HEK293 (cell line): ENCODE measurements at regions not wholly inside any gene's neighbourhood (a gene's known extent, or its start where the extent isn't known, plus 50 kb on each side); places are given as distances from the start of the nearest gene placed in this dataset.

Source experiments
- CTCF ChIA-PET: fragments of 350-600 bp; formaldehyde crosslinking; extraction: SDS; loops from one replicate; lab custom pipeline; 2021; ENCODE audit warnings: antibody characterized with exemption; lab: Yijun Ruan, JAX
- POLR2A ChIA-PET: fragments of 300-600 bp; formaldehyde crosslinking; extraction: SDS; loops from one replicate; lab custom pipeline; 2020; ENCODE audit warnings: antibody characterized with exemption, inconsistent platforms; lab: Yijun Ruan, JAX
- H3K27ac ChIP-seq: fragments of 200-500 bp; sonication (Bioruptor generic); 2 replicates; pipeline ENCODE4 v1.5.1; 2014; ENCODE audit warnings: low read depth, low read length, control low read depth, inconsistent platforms; ENCODE audit errors: extremely low read depth
- H3K36me3 ChIP-seq, 2 experiments: fragments of 200-500 bp in 1 of 2; sonication (Bioruptor generic) in 1 of 2; 1 replicate in 1 of 2; 2 replicates in 1 of 2; pipeline ENCODE4 v1.5.1; 2014 to 2017; ENCODE audit warnings: inconsistent platforms in 2 of 2, low read length in 2 of 2; ENCODE audit not compliant: control insufficient read depth in 2 of 2, insufficient read depth in 1 of 2
- H3K4me1 ChIP-seq: fragments of 200-500 bp; sonication (Bioruptor generic); 2 replicates; pipeline ENCODE4 v1.5.1; 2014; ENCODE audit warnings: mild to moderate bottlenecking, low read length, inconsistent platforms; ENCODE audit not compliant: control insufficient read depth, insufficient read depth
- H3K4me3 ChIP-seq: 2 replicates; pipeline ENCODE4 v1.5.1; 2011; ENCODE audit warnings: low read depth, mild to moderate bottlenecking, control low read depth, low read length, moderate library complexity
- H3K9me3 ChIP-seq: fragments of 200-500 bp; sonication (Bioruptor generic); 2 replicates; pipeline ENCODE4 v1.5.1; 2014; ENCODE audit warnings: low read depth, low read length, inconsistent platforms; ENCODE audit not compliant: control insufficient read depth, insufficient read depth
- AEBP2 ChIP-seq: fragments of 450-650 bp; formaldehyde crosslinking; IDR thresholded peaks from 2 replicates; pipeline ENCODE4 v1.5.1; 2016; ENCODE audit warnings: missing biosample characterization, missing genetic modification characterization, borderline replicate concordance
- BCL6B ChIP-seq: fragments of 450-650 bp; formaldehyde crosslinking; IDR thresholded peaks from 2 replicates; pipeline ENCODE4 v1.5.1; 2017; ENCODE audit warnings: missing biosample characterization, missing genetic modification characterization
- HOXC10 ChIP-seq: sonication (generic); formaldehyde crosslinking; IDR thresholded peaks from 2 replicates; pipeline ENCODE4 v1.8.1; 2023; ENCODE audit warnings: mild to moderate bottlenecking, missing genetic modification reagents
- INSM2 ChIP-seq: fragments of 450-650 bp; formaldehyde crosslinking; IDR thresholded peaks from 2 replicates; pipeline ENCODE4 v1.5.1; 2016; ENCODE audit warnings: missing biosample characterization, missing genetic modification characterization
- KLF1 ChIP-seq: fragments of 450-650 bp; formaldehyde crosslinking; IDR thresholded peaks from 2 replicates; pipeline ENCODE4 v1.5.1; 2016; ENCODE audit warnings: missing biosample characterization, missing genetic modification characterization
- PBX3 ChIP-seq: sonication (generic); formaldehyde crosslinking; IDR thresholded peaks from 2 replicates; pipeline ENCODE4 v1.8.1; 2022; ENCODE audit warnings: mild to moderate bottlenecking, moderate library complexity, missing genetic modification reagents
- SCRT1 ChIP-seq: fragments of 450-650 bp; formaldehyde crosslinking; IDR thresholded peaks from 2 replicates; pipeline ENCODE4 v1.5.1; 2016; ENCODE audit warnings: missing biosample characterization, missing genetic modification characterization, borderline replicate concordance
- SCRT2 ChIP-seq: fragments of 450-650 bp; formaldehyde crosslinking; IDR thresholded peaks from 2 replicates; pipeline ENCODE4 v1.5.1; 2016; ENCODE audit warnings: missing biosample characterization, missing genetic modification characterization
- ZBTB21 ChIP-seq: fragments of 450-650 bp; formaldehyde crosslinking; IDR thresholded peaks from 2 replicates; pipeline ENCODE4 v1.5.1; 2017; ENCODE audit warnings: missing biosample characterization, missing genetic modification characterization
- ZFP41 ChIP-seq: fragments of 450-650 bp; formaldehyde crosslinking; IDR thresholded peaks from 2 replicates; pipeline ENCODE4 v1.5.1; 2016; ENCODE audit warnings: missing biosample characterization, missing genetic modification characterization, borderline replicate concordance
- ZNF184 ChIP-seq: fragments of 450-650 bp; IDR thresholded peaks from 2 replicates; pipeline ENCODE4 v1.5.1; 2018; ENCODE audit warnings: missing biosample characterization, mild to moderate bottlenecking, missing genetic modification characterization
- ZNF221 ChIP-seq: fragments of 450-650 bp; formaldehyde crosslinking; IDR thresholded peaks from 2 replicates; pipeline ENCODE4 v1.5.1; 2017; ENCODE audit warnings: missing biosample characterization, missing genetic modification characterization, borderline replicate concordance
- ZNF239 ChIP-seq: fragments of 450-650 bp; formaldehyde crosslinking; IDR thresholded peaks from 2 replicates; pipeline ENCODE4 v1.5.1; 2016; ENCODE audit warnings: missing biosample characterization, missing genetic modification characterization
- ZNF280C ChIP-seq: fragments of 450-650 bp; formaldehyde crosslinking; IDR thresholded peaks from 2 replicates; pipeline ENCODE4 v1.5.1; 2016; ENCODE audit warnings: missing biosample characterization, missing genetic modification characterization
- ZNF302 ChIP-seq: fragments of 450-650 bp; formaldehyde crosslinking; IDR thresholded peaks from 2 replicates; pipeline ENCODE4 v1.5.1; 2016; ENCODE audit warnings: missing biosample characterization, missing genetic modification characterization, low read depth
- ZNF311 ChIP-seq: fragments of 450-650 bp; formaldehyde crosslinking; IDR thresholded peaks from 2 replicates; pipeline ENCODE4 v1.5.1; 2017; ENCODE audit warnings: missing biosample characterization, missing genetic modification characterization, borderline replicate concordance
- ZNF341 ChIP-seq: fragments of 450-650 bp; formaldehyde crosslinking; IDR thresholded peaks from 2 replicates; pipeline ENCODE4; 2016; ENCODE audit warnings: low read depth, missing biosample characterization, missing genetic modification characterization
- ZNF366 ChIP-seq: fragments of 450-650 bp; formaldehyde crosslinking; conservative IDR thresholded peaks from 2 replicates; pipeline ENCODE4 v1.5.1; 2016; ENCODE audit warnings: missing biosample characterization, missing genetic modification characterization
- ZNF398 ChIP-seq: fragments of 450-650 bp; formaldehyde crosslinking; IDR thresholded peaks from 2 replicates; pipeline ENCODE4 v1.5.1; 2017; ENCODE audit warnings: missing biosample characterization, missing genetic modification characterization
- ZNF48 ChIP-seq: fragments of 450-650 bp; formaldehyde crosslinking; IDR thresholded peaks from 2 replicates; pipeline ENCODE4 v1.5.1; 2016; ENCODE audit warnings: missing biosample characterization, missing genetic modification characterization
- ZNF596 ChIP-seq: fragments of 450-650 bp; IDR thresholded peaks from 2 replicates; pipeline ENCODE4 v1.5.0; 2018; ENCODE audit warnings: missing biosample characterization, mild to moderate bottlenecking, missing genetic modification characterization, moderate library complexity
- ZNF600 ChIP-seq: fragments of 450-650 bp; formaldehyde crosslinking; IDR thresholded peaks from 2 replicates; pipeline ENCODE4 v1.5.1; 2016; ENCODE audit warnings: missing biosample characterization, missing genetic modification characterization
- ZNF610 ChIP-seq: fragments of 450-650 bp; formaldehyde crosslinking; IDR thresholded peaks from 2 replicates; pipeline ENCODE4 v1.5.1; 2016; ENCODE audit warnings: missing biosample characterization, missing genetic modification characterization, borderline replicate concordance
- ZNF654 ChIP-seq: fragments of 450-650 bp; formaldehyde crosslinking; IDR thresholded peaks from 2 replicates; pipeline ENCODE4 v1.5.1; 2016; ENCODE audit warnings: low read depth, missing biosample characterization, missing genetic modification characterization
- ZNF660 ChIP-seq: fragments of 450-650 bp; IDR thresholded peaks from 2 replicates; pipeline ENCODE4 v1.5.1; 2018; ENCODE audit warnings: missing biosample characterization, mild to moderate bottlenecking, missing genetic modification characterization
- ZNF664 ChIP-seq: fragments of 450-650 bp; formaldehyde crosslinking; IDR thresholded peaks from 2 replicates; pipeline ENCODE4 v1.5.1; 2016; ENCODE audit warnings: missing biosample characterization, missing genetic modification characterization
- ZNF792 ChIP-seq: fragments of 450-650 bp; formaldehyde crosslinking; IDR thresholded peaks from 2 replicates; pipeline ENCODE4 v1.5.1; 2016; ENCODE audit warnings: missing biosample characterization, missing genetic modification characterization

GRCh38 chr3:18151199-18151598 is 273.9 kb downstream of the SATB1 start (continued):
- TF ChIP-seq ZNF664 (tag by site-specific recombination) (no peak), ZNF654 (no peak), INSM2 (tag by site-specific recombination) (no peak), ZNF600 (tag by site-specific recombination) (no peak), ZNF184 (no peak), ZNF398 (tag by site-specific recombination) (no peak), ZNF302 (tag by site-specific recombination) (no peak), ZNF610 (tag by site-specific recombination) (no peak), PBX3 (CRISPR knock-in tag) (no peak), ZNF221 (tag by site-specific recombination) (no peak), HOXC10 (no peak), ZNF596 (tag by site-specific recombination) (no peak), ZNF311 (no peak), ZNF341 (no peak)

- H3K36me3 ChIP-seq: no peaks in the 10 kb centered on the region
- no peak overlapping the region for H3K4me3 ChIP-seq
- ChIA-PET CTCF (no interaction called here), POLR2A (no interaction called here)
- H3K27ac ChIP-seq: no peak overlapping the region
- H3K9me3 ChIP-seq: no peaks in the 10 kb centered on the region
- no peaks in the 10 kb centered on the region for H3K4me1 ChIP-seq
- no peak for TF ChIP-seq INSM2 (tag by site-specific recombination)
- TF ChIP-seq ZFP41: no peak
- TF ChIP-seq KLF1: no peak
- TF ChIP-seq ZNF48 (tag by site-specific recombination): no peak
- no peak for TF ChIP-seq SCRT1 (tag by site-specific recombination)
- TF ChIP-seq SCRT2: no peak
- no peak for TF ChIP-seq ZNF366
- TF ChIP-seq ZNF239 (tag by site-specific recombination): no peak
- no peak for TF ChIP-seq AEBP2 (tag by site-specific recombination)
- no peak for TF ChIP-seq ZNF792 (tag by site-specific recombination)
- no peak for TF ChIP-seq ZNF280C
- no peak for TF ChIP-seq BCL6B (tag by site-specific recombination)
- no peak for TF ChIP-seq ZNF221 (tag by site-specific recombination)
- TF ChIP-seq ZBTB21 (tag by site-specific recombination): no peak
- TF ChIP-seq ZNF660: no peak
These were observed 275.2 kb downstream of the SATB1 start for GRCh38 chr3:18149935-18150334.
